Epithelial cell of proximal tubule (primary cell): ENCODE measurements at regions not wholly inside any gene's neighbourhood (a gene's known extent, or its start where the extent isn't known, plus 50 kb on each side); places are given as distances from the start of the nearest gene placed in this dataset.

Experiments used
- DNase-seq: peaks from one replicate; pipeline ENCODE4 v3.0.0-alpha.2; 2011; ENCODE audit warnings: low read depth
- H3K4me3 ChIP-seq: 2 replicates; pipeline ENCODE4 v1.5.1; 2011; ENCODE audit warnings: low read depth, mild to moderate bottlenecking, low read length
- CTCF ChIP-seq: conservative IDR thresholded peaks from 2 replicates; pipeline ENCODE4 v1.5.1; 2012; ENCODE audit warnings: low read depth, mild to moderate bottlenecking, low read length

DNA sequence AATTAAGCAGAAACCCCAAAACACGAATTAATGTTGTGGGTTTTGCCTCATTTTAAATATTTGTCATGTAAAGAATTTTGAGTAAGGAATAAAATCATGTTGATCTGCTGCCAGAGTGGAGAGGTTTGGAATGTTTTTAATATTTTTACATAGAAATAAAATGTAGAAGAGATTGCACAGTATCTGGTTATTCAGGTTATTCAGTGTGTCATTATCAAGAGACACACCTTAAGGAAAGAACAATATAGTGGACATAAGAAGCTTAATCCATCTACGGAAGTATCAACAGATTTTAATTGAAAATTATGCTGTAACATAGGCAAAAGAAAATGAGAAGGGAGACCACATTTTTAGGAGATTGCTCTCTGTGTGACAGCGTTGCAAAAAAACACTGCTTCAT is 410.4 kb downstream of the MED10 start:
- no peak overlapping the region for H3K4me3 ChIP-seq
- no peak for TF ChIP-seq CTCF
- no peak for DNase-seq

- H3K4me3 ChIP-seq = no peak overlapping the region
- TF ChIP-seq CTCF = no peak
- no peak for DNase-seq
Observed at GRCh38 chr5:5967373-5967772, 411.0 kb downstream of the MED10 start.

DNA sequence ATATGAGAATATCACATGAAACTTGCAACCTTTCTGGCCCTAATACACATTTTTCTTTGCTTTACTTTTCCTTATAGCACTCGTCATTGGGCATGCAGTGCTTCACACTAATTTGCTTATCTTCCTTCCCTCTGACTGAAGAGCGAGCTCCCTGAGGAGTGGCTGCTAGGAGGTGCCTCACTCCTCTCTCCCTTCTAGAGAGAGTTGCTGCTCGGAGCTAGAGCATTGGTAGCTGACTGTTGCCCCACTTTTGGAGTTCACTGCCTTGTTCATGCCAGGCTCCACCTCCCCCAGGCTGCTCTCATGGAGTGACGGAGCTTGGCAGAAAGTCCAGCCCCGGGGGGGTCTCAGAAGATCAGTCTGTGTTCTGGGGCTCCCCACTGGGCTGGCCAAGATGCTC is 413.2 kb downstream of the MED10 start:
- no peak overlapping the region for H3K4me3 ChIP-seq
- no peak for DNase-seq
- TF ChIP-seq CTCF = no peak

DNA sequence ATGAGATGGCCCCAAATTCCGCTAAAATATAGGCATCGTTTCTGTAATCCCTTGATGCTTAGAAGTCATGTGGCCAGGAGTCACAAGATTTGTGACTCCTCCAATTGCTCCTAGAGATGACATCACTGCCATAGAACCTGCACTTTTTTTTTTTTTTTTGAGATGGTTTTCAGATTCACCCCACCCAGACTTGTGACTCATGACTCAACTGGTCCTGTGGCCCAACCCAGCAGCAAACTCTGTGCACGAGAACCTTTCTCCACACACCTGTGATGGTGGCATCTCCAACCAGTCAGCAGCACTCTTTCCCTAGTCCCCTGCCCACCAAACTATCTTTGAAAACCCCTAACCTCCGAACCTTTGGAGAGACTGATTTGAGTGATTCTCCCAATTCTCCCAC is 414.0 kb downstream of the MED10 start:
- H3K4me3 ChIP-seq = no peak overlapping the region
- no peak for TF ChIP-seq CTCF

DNA sequence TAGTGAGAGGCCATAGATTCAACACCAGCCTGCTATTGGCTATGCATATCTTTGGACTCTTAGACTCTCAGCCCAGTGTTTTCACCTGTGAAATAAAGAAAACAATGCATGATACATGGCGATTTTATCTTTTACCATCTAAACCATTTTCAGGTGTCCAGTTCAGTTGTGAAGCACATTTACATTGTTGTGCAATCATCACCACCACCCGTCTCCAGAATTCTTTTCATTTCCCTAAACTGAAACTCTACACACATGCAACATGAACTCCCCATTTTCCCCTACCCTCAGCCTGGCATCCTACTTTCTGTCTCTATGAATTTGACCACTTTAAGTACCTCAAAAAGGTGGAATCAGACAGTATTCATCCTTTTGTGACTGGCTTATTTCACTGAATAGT is 420.6 kb downstream of the MED10 start:
- no peak overlapping the region for H3K4me3 ChIP-seq
- no peak for DNase-seq
- no peak for TF ChIP-seq CTCF

More for the DNA sequence above, 414.0 kb downstream of the MED10 start:
- DNase-seq = no peak

DNA sequence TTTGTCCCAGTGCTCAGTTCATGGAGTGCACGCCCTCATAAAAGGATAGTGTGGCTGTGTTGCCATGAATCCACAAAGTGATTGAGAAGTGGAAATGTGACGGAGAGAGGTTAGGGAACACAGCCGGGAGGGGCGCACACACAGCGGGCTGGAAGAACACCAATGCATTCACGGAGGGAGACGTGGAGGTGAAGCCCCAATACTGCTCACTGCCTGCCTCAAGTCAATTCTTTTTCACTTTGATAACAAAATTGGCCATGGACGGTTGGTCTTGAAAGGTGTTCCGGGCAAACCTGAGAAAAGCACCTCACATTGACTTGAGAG is 424.1 kb downstream of the MED10 start:
- TF ChIP-seq CTCF = no peak
- DNase-seq = no peak
- no peak overlapping the region for H3K4me3 ChIP-seq

DNA sequence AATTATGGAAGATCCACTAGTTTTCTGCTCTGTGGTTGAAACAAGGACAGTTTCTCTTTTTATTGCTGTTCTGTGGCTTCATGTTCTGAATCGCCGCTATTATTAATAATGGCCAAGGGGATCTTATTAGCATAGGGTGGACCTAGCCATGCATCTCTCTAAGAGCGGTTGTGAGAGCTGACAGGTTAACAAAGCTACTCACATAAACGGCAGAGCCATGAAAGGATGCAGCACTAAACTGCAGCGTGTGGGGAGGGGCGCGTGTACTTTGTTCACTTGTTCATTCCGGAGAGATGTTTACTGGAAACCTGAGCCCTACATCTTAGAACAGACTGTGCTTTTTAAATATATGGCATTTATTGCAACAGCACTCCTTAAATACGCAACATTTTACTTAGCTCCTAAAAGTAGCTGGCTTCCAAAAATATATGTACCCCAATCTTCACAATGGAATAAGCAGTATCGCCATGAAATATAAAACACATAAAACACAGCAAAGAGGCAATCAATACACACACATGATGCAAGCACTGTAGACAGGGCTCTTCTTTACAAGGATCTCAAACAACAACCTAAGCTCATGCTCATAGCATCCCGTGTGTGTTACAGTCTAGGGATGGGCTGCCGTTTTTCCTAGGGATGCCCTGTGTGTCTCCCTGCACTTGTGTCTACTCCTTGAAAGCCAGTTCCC is 424.6 kb downstream of the MED10 start:
- DNase-seq = no peak
- no peak for TF ChIP-seq CTCF
- H3K4me3 ChIP-seq = no peak overlapping the region
